KOPT-K1 (cell line): ENCODE measurements at regions not wholly inside any gene's neighbourhood (a gene's known extent, or its start where the extent isn't known, plus 50 kb on each side); places are given as distances from the start of the nearest gene placed in this dataset.

Experiments
- H3K27ac ChIP-seq: fragments of 200-600 bp; sonication (generic); 2 replicates; pipeline ENCODE4 v1.5.1; 2016; ENCODE audit warnings: antibody characterized with exemption, mild to moderate bottlenecking, low read depth, low read length; ENCODE audit not compliant: poor library complexity, severe bottlenecking
- H3K36me3 ChIP-seq: fragments of 200-600 bp; sonication (generic); 2 replicates; pipeline ENCODE4 v1.5.1; 2017; ENCODE audit warnings: antibody characterized with exemption, mild to moderate bottlenecking, low read length, moderate library complexity; ENCODE audit not compliant: insufficient read depth
- H3K9me3 ChIP-seq: fragments of 200-600 bp; sonication (generic); 2 replicates; pipeline ENCODE4 v1.5.1; 2017; ENCODE audit warnings: antibody characterized with exemption, low read length, mild to moderate bottlenecking; ENCODE audit not compliant: insufficient read depth, poor library complexity, severe bottlenecking

GRCh38 chr11:112401036-112401769 lies 140.5 kb upstream of the PLET1 start:
- no peaks in the 10 kb centered on the region for H3K9me3 ChIP-seq
- no peaks in the 10 kb centered on the region for H3K36me3 ChIP-seq
- no peak overlapping the region for H3K27ac ChIP-seq

- Histone ChIP-seq H3K36me3 (no peaks in the 10 kb centered on the region), H3K9me3 (no peaks in the 10 kb centered on the region), H3K27ac (no peak overlapping the region)
Observed at GRCh38 chr11:112403432-112403831, 142.8 kb upstream of the PLET1 start.

GRCh38 chr11:112404112-112404511 lies 143.5 kb upstream of the PLET1 start:
- no peaks in the 10 kb centered on the region for H3K9me3 ChIP-seq
- H3K36me3 ChIP-seq: no peaks in the 10 kb centered on the region
- H3K27ac ChIP-seq: no peak overlapping the region

- no peaks in the 10 kb centered on the region for H3K36me3 ChIP-seq
- H3K9me3 ChIP-seq: no peaks in the 10 kb centered on the region
- no peak overlapping the region for H3K27ac ChIP-seq
Observed at GRCh38 chr11:112408517-112408916, 147.9 kb upstream of the PLET1 start.

GRCh38 chr11:112410325-112410724 lies 149.7 kb upstream of the PLET1 start:
- peaks cover 6% of the 10 kb centered on the region for H3K9me3 ChIP-seq
- H3K27ac ChIP-seq: no peak overlapping the region
- no peaks in the 10 kb centered on the region for H3K36me3 ChIP-seq

- no peak overlapping the region for H3K27ac ChIP-seq
- peaks cover 6% of the 10 kb centered on the region for H3K9me3 ChIP-seq
- no peaks in the 10 kb centered on the region for H3K36me3 ChIP-seq
Observed at GRCh38 chr11:112412383-112412782, 151.7 kb upstream of the PLET1 start.

GRCh38 chr11:112417339-112417738 lies 156.7 kb upstream of the PLET1 start:
- peaks cover 6% of the 10 kb centered on the region for H3K9me3 ChIP-seq
- no peak overlapping the region for H3K27ac ChIP-seq
- no peaks in the 10 kb centered on the region for H3K36me3 ChIP-seq

- Histone ChIP-seq H3K27ac (no peak overlapping the region), H3K9me3 (peaks cover 6% of the 10 kb centered on the region), H3K36me3 (no peaks in the 10 kb centered on the region)
Observed at GRCh38 chr11:112418438-112418837, 157.8 kb upstream of the PLET1 start.

- H3K36me3 ChIP-seq: no peaks in the 10 kb centered on the region
- no peaks in the 10 kb centered on the region for H3K9me3 ChIP-seq
- no peak overlapping the region for H3K27ac ChIP-seq
Observed at GRCh38 chr11:112421879-112422278, 161.2 kb upstream of the PLET1 start.

- Histone ChIP-seq H3K36me3 (no peaks in the 10 kb centered on the region), H3K27ac (no peak overlapping the region), H3K9me3 (no peaks in the 10 kb centered on the region)
Observed at GRCh38 chr11:112425121-112425520, 164.5 kb upstream of the PLET1 start.

- Histone ChIP-seq H3K9me3 (peaks cover 14% of the 10 kb centered on the region), H3K36me3 (no peaks in the 10 kb centered on the region), H3K27ac (no peak overlapping the region)
Observed at GRCh38 chr11:112437096-112437495, 176.4 kb upstream of the PLET1 start.

- Histone ChIP-seq H3K9me3 (peaks cover 22% of the 10 kb centered on the region), H3K27ac (no peak overlapping the region), H3K36me3 (no peaks in the 10 kb centered on the region)
Observed at GRCh38 chr11:112439614-112440013, 179.0 kb upstream of the PLET1 start.

- Histone ChIP-seq H3K27ac (no peak overlapping the region), H3K36me3 (no peaks in the 10 kb centered on the region), H3K9me3 (peaks cover 31% of the 10 kb centered on the region)
Observed at GRCh38 chr11:112440518-112440917, 179.9 kb upstream of the PLET1 start.

- H3K27ac ChIP-seq: no peak overlapping the region
- peaks cover 23% of the 10 kb centered on the region for H3K9me3 ChIP-seq
- H3K36me3 ChIP-seq: no peaks in the 10 kb centered on the region
Observed at GRCh38 chr11:112448168-112448567, 187.5 kb upstream of the PLET1 start.

- Histone ChIP-seq H3K36me3 (no peaks in the 10 kb centered on the region), H3K27ac (no peak overlapping the region), H3K9me3 (peaks cover 23% of the 10 kb centered on the region)
Observed at GRCh38 chr11:112448806-112449205, 188.1 kb upstream of the PLET1 start.

GRCh38 chr11:112451250-112451649 lies 190.6 kb upstream of the PLET1 start:
- Histone ChIP-seq H3K36me3 (no peaks in the 10 kb centered on the region), H3K9me3 (peaks cover 4% of the 10 kb centered on the region), H3K27ac (no peak overlapping the region)
